ENCODE measurements at regions not wholly inside any gene's neighbourhood (a gene's known extent, or its start where the extent isn't known, plus 50 kb on each side); places are given as distances from the start of the nearest gene placed in this dataset.

DNA sequence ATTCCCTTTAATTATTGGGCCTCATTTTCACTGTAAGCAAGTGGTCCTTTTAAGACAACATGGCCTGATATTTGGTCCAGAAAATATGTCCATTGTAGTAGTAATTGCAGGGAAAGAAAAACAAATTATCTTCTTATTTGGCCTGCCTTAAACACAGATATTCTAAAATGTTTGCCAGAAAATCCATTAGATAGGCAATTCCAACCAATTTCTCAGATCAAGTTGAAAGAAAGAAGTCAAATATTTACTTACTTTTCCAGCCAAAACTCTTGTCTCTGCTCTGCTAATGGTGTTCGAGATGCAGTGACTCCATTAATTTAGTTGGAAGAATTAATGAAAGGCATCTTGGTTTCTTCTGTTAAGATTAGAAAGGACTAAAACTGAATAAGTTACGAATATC lies 757.3 kb upstream of the IGFBP3 start:
- TF ChIP-seq, protein P1, sequence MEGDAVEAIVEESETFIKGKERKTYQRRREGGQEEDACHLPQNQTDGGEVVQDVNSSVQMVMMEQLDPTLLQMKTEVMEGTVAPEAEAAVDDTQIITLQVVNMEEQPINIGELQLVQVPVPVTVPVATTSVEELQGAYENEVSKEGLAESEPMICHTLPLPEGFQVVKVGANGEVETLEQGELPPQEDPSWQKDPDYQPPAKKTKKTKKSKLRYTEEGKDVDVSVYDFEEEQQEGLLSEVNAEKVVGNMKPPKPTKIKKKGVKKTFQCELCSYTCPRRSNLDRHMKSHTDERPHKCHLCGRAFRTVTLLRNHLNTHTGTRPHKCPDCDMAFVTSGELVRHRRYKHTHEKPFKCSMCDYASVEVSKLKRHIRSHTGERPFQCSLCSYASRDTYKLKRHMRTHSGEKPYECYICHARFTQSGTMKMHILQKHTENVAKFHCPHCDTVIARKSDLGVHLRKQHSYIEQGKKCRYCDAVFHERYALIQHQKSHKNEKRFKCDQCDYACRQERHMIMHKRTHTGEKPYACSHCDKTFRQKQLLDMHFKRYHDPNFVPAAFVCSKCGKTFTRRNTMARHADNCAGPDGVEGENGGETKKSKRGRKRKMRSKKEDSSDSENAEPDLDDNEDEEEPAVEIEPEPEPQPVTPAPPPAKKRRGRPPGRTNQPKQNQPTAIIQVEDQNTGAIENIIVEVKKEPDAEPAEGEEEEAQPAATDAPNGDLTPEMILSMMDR (IDR thresholded peaks at IDR 0.05; ENCODE audit: low read depth, low read length), result no peak
- TF ChIP-seq POLR2A (IDR thresholded peaks at IDR 0.05; ENCODE audit: extremely low read depth, insufficient read length), result no peak
- TF ChIP-seq, protein P2, sequence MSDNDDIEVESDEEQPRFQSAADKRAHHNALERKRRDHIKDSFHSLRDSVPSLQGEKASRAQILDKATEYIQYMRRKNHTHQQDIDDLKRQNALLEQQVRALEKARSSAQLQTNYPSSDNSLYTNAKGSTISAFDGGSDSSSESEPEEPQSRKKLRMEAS (IDR thresholded peaks at IDR 0.05; ENCODE audit: low read depth, low read length), result no peak
